T-helper 2 cell (primary cell): ENCODE measurements at regions not wholly inside any gene's neighbourhood (a gene's known extent, or its start where the extent isn't known, plus 50 kb on each side); places are given as distances from the start of the nearest gene placed in this dataset.
"Not testable (repeated sequence)": the region's sequence is repeated elsewhere in the genome, so short reads cannot be mapped to it uniquely, and the experiment has no call there.

Source experiments
- DNase-seq, 5 experiments: peaks; one replicate each; pipeline versions ENCODE4 v3.0.0 to v3.0.0-alpha.2; 2012 to 2022

DNA sequence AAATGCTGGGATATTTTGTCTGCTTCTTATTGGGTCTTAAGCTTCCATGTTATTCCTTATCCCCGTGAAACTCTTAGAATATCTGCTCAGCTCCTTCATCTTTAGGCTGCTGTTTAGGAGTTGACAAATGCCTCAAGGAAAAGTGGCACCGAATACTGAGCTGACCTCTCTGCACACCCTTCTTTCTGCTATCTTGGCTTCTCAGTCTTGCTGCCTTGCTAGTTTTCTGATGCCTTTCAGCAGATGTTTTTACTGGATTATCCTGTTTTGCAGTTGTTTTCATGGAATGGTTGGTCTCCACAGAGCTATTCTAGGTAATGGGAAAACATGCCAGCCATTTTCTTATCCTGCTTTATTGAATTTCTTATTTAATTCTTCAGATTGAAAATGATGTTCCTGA is 86.3 kb downstream of the GYPE start:
- no peak for DNase-seq

GRCh38 chr4:143817866-143818265 is 87.5 kb downstream of the GYPE start:
- DNase-seq, result not testable (repeated sequence)

DNA sequence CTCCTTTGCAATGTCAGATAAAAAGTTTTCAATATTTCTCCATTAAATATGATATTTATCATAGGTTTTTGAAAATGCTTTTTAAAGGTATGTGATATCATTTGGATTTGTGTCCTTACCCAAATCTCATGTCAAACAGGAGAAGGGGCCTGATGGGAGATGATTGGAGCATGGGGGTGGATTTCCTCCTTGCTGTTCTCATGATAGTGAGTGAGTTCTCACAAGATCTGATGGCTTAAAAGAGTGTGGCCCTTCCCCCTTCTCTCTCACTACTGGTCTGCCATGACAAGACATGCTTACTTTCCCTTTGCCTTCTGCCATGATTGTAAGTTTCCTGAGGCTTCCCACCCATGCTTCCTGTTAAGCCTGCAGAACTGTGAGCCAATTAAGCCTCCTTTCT is 90.0 kb downstream of the GYPE start:
- not testable (repeated sequence) for DNase-seq

- DNase-seq, result not testable (repeated sequence)
Measured at GRCh38 chr4:143813431-143814154, 91.8 kb downstream of the GYPE start.

DNA sequence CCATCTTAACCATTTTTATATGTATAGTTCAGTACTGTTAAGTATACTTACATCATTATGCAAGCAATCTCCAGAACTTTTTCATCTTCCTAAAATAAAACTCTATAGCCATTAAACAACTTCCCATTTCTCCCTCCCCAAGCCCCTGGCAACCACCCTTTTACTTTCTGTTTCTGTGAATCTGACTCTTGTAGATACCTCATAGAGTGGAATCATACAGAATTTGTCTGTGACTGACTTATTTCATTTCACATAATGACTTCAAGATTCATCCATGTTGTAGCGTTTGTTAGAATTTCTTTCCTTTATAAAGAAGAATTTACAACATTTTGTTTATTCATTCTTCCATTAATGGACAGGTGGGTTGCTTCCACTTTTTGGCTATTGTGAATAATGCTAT is 91.2 kb upstream of the FREM3 start:
- DNase-seq, result not testable (repeated sequence)

DNA sequence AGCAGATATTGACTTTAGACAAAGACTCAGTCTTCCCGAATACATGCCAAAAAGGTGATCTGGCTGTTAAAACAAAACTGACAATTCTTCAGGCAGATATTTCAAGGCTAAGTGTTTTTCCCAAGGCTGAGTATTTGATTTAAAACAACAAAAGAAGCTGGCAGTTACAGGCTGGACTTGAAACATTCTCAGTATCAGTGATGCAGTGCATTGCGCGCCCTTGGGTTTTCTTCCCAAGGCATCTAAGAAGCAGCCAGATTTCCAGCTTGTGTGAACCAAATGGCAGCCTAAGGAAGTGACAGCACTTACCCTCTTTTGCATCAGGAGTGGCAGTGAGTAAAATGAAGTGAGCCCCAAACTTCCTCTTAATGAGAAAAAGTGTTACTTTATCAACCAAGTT is 90.0 kb upstream of the FREM3 start:
- DNase-seq, result not testable (repeated sequence)

GRCh38 chr4:143789618-143790017 is 89.1 kb upstream of the FREM3 start:
- not testable (repeated sequence) for DNase-seq

- DNase-seq, result no peak
Measured at GRCh38 chr4:143784567-143784966, 84.1 kb upstream of the FREM3 start.

- no peak for DNase-seq
Measured at GRCh38 chr4:143782521-143782920, 82.0 kb upstream of the FREM3 start.

DNA sequence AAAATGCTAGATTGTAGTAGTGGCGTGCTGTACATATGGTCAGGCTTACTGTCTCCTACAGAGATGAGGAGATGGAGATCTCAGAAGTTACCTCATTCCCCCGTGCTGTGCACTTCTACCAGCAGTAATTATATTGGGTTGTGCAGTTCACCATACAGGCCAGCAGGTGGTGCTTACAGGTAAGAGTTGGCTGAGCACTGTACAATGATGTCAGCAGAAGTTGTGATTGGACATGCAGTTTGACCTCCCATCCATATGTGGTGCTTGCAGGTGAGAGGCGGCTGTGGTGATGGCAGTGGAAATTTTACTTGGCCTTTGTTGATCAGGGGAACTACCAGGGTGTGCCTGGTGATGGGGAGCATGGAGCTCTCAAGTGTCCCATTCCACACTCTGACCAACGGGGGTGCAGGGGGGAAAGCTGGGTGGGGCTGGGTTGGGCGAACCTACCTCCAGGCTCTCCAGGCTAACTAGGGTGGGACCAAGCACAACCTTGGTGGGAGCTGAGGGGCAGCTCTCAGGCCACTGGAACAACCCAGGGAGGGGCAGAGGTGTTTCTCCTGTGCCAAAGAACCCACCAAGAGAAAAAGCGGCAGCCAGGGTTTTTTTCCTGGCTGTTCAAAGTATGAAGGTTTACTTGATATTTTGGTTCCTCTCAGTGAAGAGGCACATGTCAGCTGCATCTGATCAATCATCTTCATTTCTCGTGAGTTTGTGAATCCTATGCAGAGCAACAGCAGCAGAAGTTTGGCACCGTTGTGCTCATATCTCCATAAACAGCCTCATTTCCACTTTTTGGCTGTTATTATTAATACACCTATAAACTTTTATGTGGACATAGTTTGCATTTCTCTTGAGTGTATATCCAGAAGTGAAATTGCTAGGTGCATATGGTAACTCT is 73.8 kb upstream of the FREM3 start:
- peak in 2 of 5 experiments; percentile 10 to 59 for DNase-seq

DNA sequence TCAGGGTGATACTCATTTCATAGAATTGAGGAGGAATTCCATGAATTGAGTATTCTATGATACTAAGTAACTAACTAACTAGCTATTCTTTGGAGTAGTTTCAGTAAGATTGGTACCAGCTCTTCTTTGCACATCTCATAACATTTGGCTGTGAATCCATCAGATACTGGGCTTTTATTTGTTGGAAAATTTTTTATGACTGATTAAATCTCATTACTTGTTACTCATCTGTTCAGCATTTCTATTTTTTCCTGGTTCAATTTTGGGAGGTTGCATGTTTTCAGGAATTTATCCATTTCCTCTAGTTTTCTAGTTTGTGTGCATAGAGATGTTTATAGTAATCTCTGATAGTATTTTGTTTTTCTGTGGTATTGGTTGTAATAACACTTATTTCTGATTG is 70.8 kb upstream of the FREM3 start:
- DNase-seq, result no peak

DNA sequence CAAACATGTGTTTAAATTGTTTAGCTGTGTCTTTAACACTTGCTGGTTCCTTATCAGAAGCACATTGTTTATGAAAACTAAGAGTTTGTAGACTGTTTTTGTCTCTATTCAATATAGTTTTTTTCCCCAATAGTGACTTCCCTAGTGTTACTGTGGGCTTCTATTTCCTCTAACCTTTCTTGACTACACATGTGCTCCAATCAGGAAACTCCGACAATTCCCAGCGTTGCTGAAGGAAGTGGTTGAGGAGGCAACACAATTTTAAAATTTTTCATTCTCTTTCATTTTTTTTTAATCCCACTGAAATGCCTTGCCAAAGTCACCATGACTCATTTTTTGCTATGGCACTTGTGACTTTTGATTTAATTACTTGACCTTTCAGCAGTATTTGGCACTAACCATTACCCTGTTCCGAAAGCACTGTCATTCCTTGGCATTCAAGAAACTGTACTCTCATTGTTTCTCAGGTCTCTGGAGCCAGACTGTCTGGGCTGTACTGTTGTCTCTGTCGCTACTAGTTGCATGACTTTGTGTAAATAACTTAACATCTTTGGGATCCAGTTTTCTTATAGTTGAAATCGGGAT is 67.6 kb upstream of the FREM3 start:
- DNase-seq, result no peak

GRCh38 chr4:143763587-143763986 is 63.1 kb upstream of the FREM3 start:
- DNase-seq, result no peak

DNA sequence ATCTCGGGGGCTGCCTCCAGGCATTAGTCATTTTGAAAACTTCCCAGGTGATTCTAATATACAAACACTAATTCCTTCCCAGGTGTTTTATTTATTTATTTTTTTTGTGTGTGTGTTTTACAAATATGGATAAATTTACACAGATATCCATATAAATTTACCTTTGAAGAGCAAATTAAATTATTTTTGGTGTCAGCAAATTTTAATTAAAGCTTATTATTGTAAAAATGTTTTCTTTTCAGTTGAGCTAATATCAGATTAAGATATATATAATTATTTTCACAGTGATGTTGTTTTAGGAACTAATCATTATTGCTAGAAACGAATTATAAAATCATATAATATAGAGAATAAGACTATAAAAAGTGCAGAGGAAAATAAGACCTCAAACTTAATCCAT is 62.0 kb upstream of the FREM3 start:
- DNase-seq, result no peak
